ENCODE measurements at regions not wholly inside any gene's neighbourhood (a gene's known extent, or its start where the extent isn't known, plus 50 kb on each side); places are given as distances from the start of the nearest gene placed in this dataset.
A peak's percentile ranks its signal among the peaks of the same experiment; 100 is the strongest.

DNA sequence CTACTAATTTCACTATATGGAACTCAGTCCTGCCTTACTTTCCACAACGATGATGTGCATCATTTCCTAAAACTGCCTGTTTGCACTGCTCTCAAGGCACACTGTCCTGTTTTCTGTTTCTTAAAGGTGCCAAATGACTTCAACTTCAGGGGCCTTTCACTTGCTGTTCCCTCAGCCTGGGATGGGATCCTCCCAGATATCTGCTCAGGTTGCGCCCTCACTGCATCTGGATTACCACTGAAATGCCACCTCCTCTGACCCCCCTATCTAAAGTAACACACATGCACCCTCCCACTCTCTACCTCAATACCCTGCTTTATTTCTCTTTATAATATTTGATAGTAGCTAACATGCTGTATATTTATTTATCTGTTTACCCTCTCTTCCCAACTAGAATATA, 123.8 kb upstream of the CMC1 start:
- H3K79me1 ChIP-seq (replicated peaks; ENCODE audit: low read length, poor library complexity, severe bottlenecking), result no peaks in the 10 kb centered on the region
- no peak overlapping the region for H3K4ac ChIP-seq (ENCODE audit: low read depth in 1 of 2, low read length in 2 of 2)
- no peaks in the 10 kb centered on the region for H3K36me3 ChIP-seq (ENCODE audit: control insufficient read depth in 1 of 2, insufficient read depth in 2 of 2, low read depth in 1 of 2, low read length in 2 of 2)
- no peak overlapping the region for H3K4me3 ChIP-seq (ENCODE audit: insufficient read depth in 1 of 2, low read depth in 1 of 2, low read length in 2 of 2)
- H2AK5ac ChIP-seq (ENCODE audit: low read length, severe bottlenecking), result no peak overlapping the region
- no peak overlapping the region for H3K23ac ChIP-seq (ENCODE audit: low read length in 2 of 2)
- no peak overlapping the region for H2BK5ac ChIP-seq (ENCODE audit: low read depth, low read length, poor library complexity, severe bottlenecking)
- no peak overlapping the region for H4K91ac ChIP-seq (ENCODE audit: low read length)
- H3K4me2 ChIP-seq (ENCODE audit: low read length, poor library complexity, severe bottlenecking), result peak overlapping the region; percentile 16
- no peaks in the 10 kb centered on the region for H3K27me3 ChIP-seq (ENCODE audit: control insufficient read depth in 1 of 2, insufficient read depth in 1 of 2, low read length in 2 of 2)
- H2BK12ac ChIP-seq (ENCODE audit: low read length in 2 of 2), result no peak overlapping the region
- H3K14ac ChIP-seq (ENCODE audit: low read length in 2 of 2), result no peak overlapping the region
- H2BK120ac ChIP-seq (ENCODE audit: low read depth, low read length), result no peak overlapping the region
- H3K27ac ChIP-seq (ENCODE audit: low read length, poor library complexity, severe bottlenecking), result no peak overlapping the region
- 87% methylated on average over 2 of the region's 2 CpGs for WGBS
- no peaks in the 10 kb centered on the region for H3K4me1 ChIP-seq (ENCODE audit: control insufficient read depth, insufficient read depth, low read depth, low read length)
- H3K9ac ChIP-seq (ENCODE audit: low read length), result no peak overlapping the region
- no peaks in the 10 kb centered on the region for H3K9me3 ChIP-seq (ENCODE audit: control insufficient read depth, low read length)
- DNase-seq, result no peak
- no peak overlapping the region for H3K18ac ChIP-seq (ENCODE audit: low read depth in 1 of 2, low read length in 2 of 2)
- no peak overlapping the region for H2AFZ ChIP-seq (ENCODE audit: low read depth, low read length)
- H2BK15ac ChIP-seq (ENCODE audit: low read depth, poor library complexity, severe bottlenecking), result no peak overlapping the region
- no peak overlapping the region for H4K8ac ChIP-seq (ENCODE audit: low read length)

DNA sequence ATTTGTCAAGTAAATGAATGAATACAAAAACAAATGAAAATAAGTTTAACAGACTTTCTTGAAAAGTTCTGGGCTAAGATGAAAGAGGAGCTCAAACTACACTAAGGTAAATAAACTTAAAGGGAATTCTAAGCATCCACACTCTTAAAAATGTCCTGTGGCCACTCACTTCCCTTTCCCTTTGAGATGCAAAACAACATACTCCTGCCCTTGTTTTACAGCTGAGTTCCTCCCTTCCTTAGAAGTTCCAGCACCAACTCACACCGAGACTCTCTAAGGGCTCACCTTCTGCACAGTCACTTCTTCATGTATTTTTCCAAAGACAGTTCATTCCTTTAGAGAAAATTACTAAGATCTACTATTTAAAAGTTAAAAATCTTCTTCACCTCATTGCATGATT, 123.3 kb upstream of the CMC1 start:
- Histone ChIP-seq H2BK120ac (ENCODE audit: low read depth, low read length) (no peak overlapping the region), H2BK12ac (ENCODE audit: low read length in 2 of 2) (no peak overlapping the region), H3K27ac (ENCODE audit: low read length, poor library complexity, severe bottlenecking) (no peak overlapping the region), H3K36me3 (ENCODE audit: control insufficient read depth in 1 of 2, insufficient read depth in 2 of 2, low read depth in 1 of 2, low read length in 2 of 2) (no peaks in the 10 kb centered on the region), H3K23ac (ENCODE audit: low read length in 2 of 2) (no peak overlapping the region), H2AK5ac (ENCODE audit: low read length, severe bottlenecking) (no peak overlapping the region), H3K9ac (ENCODE audit: low read length) (no peak overlapping the region), H3K4me2 (ENCODE audit: low read length, poor library complexity, severe bottlenecking) (no peak overlapping the region), H2BK5ac (ENCODE audit: low read depth, low read length, poor library complexity, severe bottlenecking) (no peak overlapping the region), H4K91ac (ENCODE audit: low read length) (no peak overlapping the region), H3K9me3 (ENCODE audit: control insufficient read depth, low read length) (no peaks in the 10 kb centered on the region), H2BK15ac (ENCODE audit: low read depth, poor library complexity, severe bottlenecking) (no peak overlapping the region), H4K8ac (ENCODE audit: low read length) (no peak overlapping the region), H3K27me3 (ENCODE audit: control insufficient read depth in 1 of 2, insufficient read depth in 1 of 2, low read length in 2 of 2) (no peaks in the 10 kb centered on the region), H3K4ac (ENCODE audit: low read depth in 1 of 2, low read length in 2 of 2) (no peak overlapping the region), H3K79me1 (replicated peaks; ENCODE audit: low read length, poor library complexity, severe bottlenecking) (no peaks in the 10 kb centered on the region), H3K4me1 (ENCODE audit: control insufficient read depth, insufficient read depth, low read depth, low read length) (no peaks in the 10 kb centered on the region), H3K14ac (ENCODE audit: low read length in 2 of 2) (no peak overlapping the region), H3K4me3 (ENCODE audit: insufficient read depth in 1 of 2, low read depth in 1 of 2, low read length in 2 of 2) (no peak overlapping the region), H2AFZ (ENCODE audit: low read depth, low read length) (no peak overlapping the region), H3K18ac (ENCODE audit: low read depth in 1 of 2, low read length in 2 of 2) (no peak overlapping the region)
- WGBS, result 50% methylated on average over 1 of the region's 1 CpG
- no peak for DNase-seq

DNA sequence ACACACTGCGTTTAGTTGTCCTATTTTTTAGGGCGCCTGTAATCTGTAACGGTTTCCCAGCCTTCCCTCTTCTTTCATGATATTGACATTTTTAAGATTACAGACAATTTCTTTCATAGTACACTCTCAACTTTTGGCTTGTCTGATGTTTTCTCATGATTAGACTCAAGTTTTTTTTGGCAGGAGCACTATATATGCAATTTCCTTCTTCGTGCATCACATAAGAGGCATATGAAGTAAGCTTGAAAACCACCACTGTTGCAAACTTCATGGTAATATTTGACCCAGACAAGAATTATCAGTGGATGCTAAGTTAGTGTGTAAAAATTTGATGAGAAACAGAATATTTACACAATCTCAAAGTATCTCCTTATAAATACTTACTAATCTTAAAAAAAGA, 119.2 kb upstream of the CMC1 start:
- Histone ChIP-seq H3K27ac (ENCODE audit: low read length, poor library complexity, severe bottlenecking) (no peak overlapping the region), H3K14ac (ENCODE audit: low read length in 2 of 2) (no peak overlapping the region), H3K18ac (ENCODE audit: low read depth in 1 of 2, low read length in 2 of 2) (no peak overlapping the region), H3K4ac (ENCODE audit: low read depth in 1 of 2, low read length in 2 of 2) (no peak overlapping the region), H3K9me3 (ENCODE audit: control insufficient read depth, low read length) (no peaks in the 10 kb centered on the region), H2BK120ac (ENCODE audit: low read depth, low read length) (no peak overlapping the region), H3K9ac (ENCODE audit: low read length) (no peak overlapping the region), H3K79me1 (replicated peaks; ENCODE audit: low read length, poor library complexity, severe bottlenecking) (no peaks in the 10 kb centered on the region), H2BK15ac (ENCODE audit: low read depth, poor library complexity, severe bottlenecking) (no peak overlapping the region), H2BK5ac (ENCODE audit: low read depth, low read length, poor library complexity, severe bottlenecking) (no peak overlapping the region), H3K4me2 (ENCODE audit: low read length, poor library complexity, severe bottlenecking) (no peak overlapping the region), H3K4me1 (ENCODE audit: control insufficient read depth, insufficient read depth, low read depth, low read length) (no peaks in the 10 kb centered on the region), H2AFZ (ENCODE audit: low read depth, low read length) (no peak overlapping the region), H2AK5ac (ENCODE audit: low read length, severe bottlenecking) (no peak overlapping the region), H4K8ac (ENCODE audit: low read length) (no peak overlapping the region), H4K91ac (ENCODE audit: low read length) (no peak overlapping the region), H3K23ac (ENCODE audit: low read length in 2 of 2) (no peak overlapping the region), H3K36me3 (ENCODE audit: control insufficient read depth in 1 of 2, insufficient read depth in 2 of 2, low read depth in 1 of 2, low read length in 2 of 2) (no peaks in the 10 kb centered on the region), H3K27me3 (ENCODE audit: control insufficient read depth in 1 of 2, insufficient read depth in 1 of 2, low read length in 2 of 2) (no peaks in the 10 kb centered on the region), H3K4me3 (ENCODE audit: insufficient read depth in 1 of 2, low read depth in 1 of 2, low read length in 2 of 2) (no peak overlapping the region), H2BK12ac (ENCODE audit: low read length in 2 of 2) (no peak overlapping the region)
- WGBS, result 100% methylated on average over 3 of the region's 4 CpGs
- DNase-seq, result no peak

DNA sequence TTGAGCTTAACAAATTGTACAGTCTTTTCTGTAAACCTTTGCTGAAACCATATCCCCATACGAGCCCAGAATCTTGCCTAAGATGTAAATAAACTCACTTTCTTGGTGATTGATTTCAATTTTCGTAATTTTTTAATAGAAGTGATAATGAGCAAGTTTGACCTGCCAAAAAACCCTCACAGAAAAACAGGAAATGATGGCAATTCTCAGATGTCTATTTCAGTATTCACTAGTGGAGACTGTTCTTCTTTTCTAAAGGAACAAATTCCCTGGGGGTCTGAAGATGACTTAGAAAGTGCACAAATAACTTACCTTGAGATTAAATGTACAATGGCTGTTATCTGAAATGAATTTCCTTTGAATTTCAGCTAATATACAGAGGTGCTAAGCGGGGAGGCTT, 116.5 kb upstream of the CMC1 start:
- Histone ChIP-seq H3K14ac (ENCODE audit: low read length in 2 of 2) (no peak overlapping the region), H3K4me2 (ENCODE audit: low read length, poor library complexity, severe bottlenecking) (no peak overlapping the region), H3K27ac (ENCODE audit: low read length, poor library complexity, severe bottlenecking) (no peak overlapping the region), H4K91ac (ENCODE audit: low read length) (no peak overlapping the region), H2BK5ac (ENCODE audit: low read depth, low read length, poor library complexity, severe bottlenecking) (no peak overlapping the region), H2BK12ac (ENCODE audit: low read length in 2 of 2) (no peak overlapping the region), H3K9me3 (ENCODE audit: control insufficient read depth, low read length) (no peaks in the 10 kb centered on the region), H3K79me1 (replicated peaks; ENCODE audit: low read length, poor library complexity, severe bottlenecking) (no peaks in the 10 kb centered on the region), H3K4ac (ENCODE audit: low read depth in 1 of 2, low read length in 2 of 2) (no peak overlapping the region), H3K4me3 (ENCODE audit: insufficient read depth in 1 of 2, low read depth in 1 of 2, low read length in 2 of 2) (no peak overlapping the region), H4K8ac (ENCODE audit: low read length) (no peak overlapping the region), H3K27me3 (ENCODE audit: control insufficient read depth in 1 of 2, insufficient read depth in 1 of 2, low read length in 2 of 2) (no peaks in the 10 kb centered on the region), H3K18ac (ENCODE audit: low read depth in 1 of 2, low read length in 2 of 2) (no peak overlapping the region), H3K23ac (ENCODE audit: low read length in 2 of 2) (no peak overlapping the region), H2AFZ (ENCODE audit: low read depth, low read length) (no peak overlapping the region), H3K4me1 (ENCODE audit: control insufficient read depth, insufficient read depth, low read depth, low read length) (no peaks in the 10 kb centered on the region), H3K9ac (ENCODE audit: low read length) (no peak overlapping the region), H2AK5ac (ENCODE audit: low read length, severe bottlenecking) (no peak overlapping the region), H3K36me3 (ENCODE audit: control insufficient read depth in 1 of 2, insufficient read depth in 2 of 2, low read depth in 1 of 2, low read length in 2 of 2) (no peaks in the 10 kb centered on the region), H2BK15ac (ENCODE audit: low read depth, poor library complexity, severe bottlenecking) (no peak overlapping the region), H2BK120ac (ENCODE audit: low read depth, low read length) (no peak overlapping the region)
- WGBS, result 83% methylated on average over 1 of the region's 3 CpGs
- DNase-seq, result no peak
